Gastroesophageal sphincter (tissue), 4 donors: ENCODE measurements at regions not wholly inside any gene's neighbourhood (a gene's known extent, or its start where the extent isn't known, plus 50 kb on each side); places are given as distances from the start of the nearest gene placed in this dataset.
A peak's percentile ranks its signal among the peaks of the same experiment; 100 is the strongest.

Source experiments
- ATAC-seq: fragments of 150-250 bp; one replicate; pipeline ENCODE4 v1.9.1; 2016; ENCODE audit warnings: mild to moderate bottlenecking, moderate library complexity
- H3K27ac ChIP-seq, 4 donors: fragments of 200-600 bp; sonication (generic) in 3 of 4; 1 replicate in 3 of 4; 2 replicates in 1 of 4; pipeline ENCODE4 v1.5.1; 2016 to 2019
- H3K27me3 ChIP-seq: fragments of 200-600 bp; sonication (generic); one replicate; pipeline ENCODE4 v1.5.1; 2019
- H3K36me3 ChIP-seq, 2 donors: fragments of 200-600 bp; sonication (generic); one replicate each; pipeline ENCODE4 v1.5.1; 2019; ENCODE audit warnings: control low read depth in 1 of 2
- H3K4me1 ChIP-seq, 3 donors: fragments of 200-600 bp; sonication (generic); 1 replicate in 2 of 3; 2 replicates in 1 of 3; pipeline ENCODE4 v1.5.1; 2016 to 2019; ENCODE audit warnings: control low read depth in 2 of 3
- H3K4me3 ChIP-seq, 2 donors: fragments of 200-600 bp; sonication (generic); one replicate each; pipeline ENCODE4 v1.5.1; 2019; ENCODE audit warnings: mild to moderate bottlenecking in 1 of 2, moderate library complexity in 1 of 2
- H3K9me3 ChIP-seq, 3 donors: fragments of 200-600 bp; sonication (generic); one replicate each; pipeline ENCODE4 v1.5.1; 2017 to 2019; ENCODE audit warnings: control low read depth in 2 of 3
- CTCF ChIP-seq, 4 experiments: fragments of 200-600 bp in 2 of 4; fragments of 450-650 bp in 2 of 4; sonication (generic) in 1 of 4; IDR thresholded peaks; one replicate each; pipeline ENCODE4 v1.5.1; 2017 to 2019; ENCODE audit warnings: antibody characterized with exemption in 4 of 4, mild to moderate bottlenecking in 2 of 4, moderate library complexity in 2 of 4
- EP300 ChIP-seq: sonication (generic); formaldehyde crosslinking; IDR thresholded peaks from one replicate; pipeline ENCODE4 v1.6.1; 2017; ENCODE audit warnings: antibody characterized with exemption, mild to moderate bottlenecking
- POLR2A ChIP-seq, 2 donors: fragments of 450-650 bp; IDR thresholded peaks; one replicate each; pipeline ENCODE4 v1.6.1; 2017; ENCODE audit warnings: antibody characterized with exemption in 2 of 2, mild to moderate bottlenecking in 2 of 2, moderate library complexity in 1 of 2
- POLR2AphosphoS5 ChIP-seq: sonication (generic); formaldehyde crosslinking; IDR thresholded peaks from one replicate; pipeline ENCODE4 v1.6.1; 2017; ENCODE audit warnings: antibody characterized with exemption
- WGBS, 2 donors: methylation state at CpG; one replicate each; pipeline ENCODE4 v1.1.5; 2018; ENCODE audit warnings: low coverage in 1 of 2; 5-methylcytosine and 5-hydroxymethylcytosine counted together

GRCh38 chrX:115896362-115896761 is 274.2 kb upstream of the AGTR2 start:
- no peak for ATAC-seq
- H3K36me3 ChIP-seq = no peaks in the 10 kb centered on the region
- H3K27me3 ChIP-seq = no peaks in the 10 kb centered on the region
- H3K4me3 ChIP-seq = no peak overlapping the region
- no CpG with 5 or more reads among the region's 5 CpGs for WGBS, 2 donors
- H3K9me3 ChIP-seq = peaks cover 0 to 67% (median 0%) of the 10 kb centered on the region in 3 donors
- H3K27ac ChIP-seq = no peak overlapping the region
- H3K4me1 ChIP-seq = peaks cover 0 to 8% (median 0%) of the 10 kb centered on the region in 3 donors
- no peak for TF ChIP-seq CTCF (IDR thresholded peaks at IDR 0.05)
- TF ChIP-seq EP300 = no peak
- no peak for TF ChIP-seq POLR2AphosphoS5
- no peak for TF ChIP-seq POLR2A (IDR thresholded peaks at IDR 0.05)

- TF ChIP-seq EP300 = no peak
- TF ChIP-seq POLR2AphosphoS5 = no peak
- no peak for TF ChIP-seq CTCF (IDR thresholded peaks at IDR 0.05)
- TF ChIP-seq POLR2A (IDR thresholded peaks at IDR 0.05) = no peak
- H3K9me3 ChIP-seq = peaks cover 0 to 53% (median 0%) of the 10 kb centered on the region in 3 donors
- H3K4me3 ChIP-seq = no peak overlapping the region
- no peak overlapping the region for H3K27ac ChIP-seq
- no peaks in the 10 kb centered on the region for H3K27me3 ChIP-seq
- ATAC-seq = no peak
- no peaks in the 10 kb centered on the region for H3K36me3 ChIP-seq
- WGBS, 2 donors = no CpG with 5 or more reads among the region's 8 CpGs
- H3K4me1 ChIP-seq = peaks cover 0 to 4% (median 0%) of the 10 kb centered on the region in 3 donors
Observed at GRCh38 chrX:115897956-115898355, 272.6 kb upstream of the AGTR2 start.

GRCh38 chrX:115898382-115899001 is 272.1 kb upstream of the AGTR2 start:
- Histone ChIP-seq H3K27me3 (no peaks in the 10 kb centered on the region), H3K27ac (no peak overlapping the region), H3K9me3 (peaks cover 0 to 47% (median 0%) of the 10 kb centered on the region in 3 donors), H3K4me1 (no peaks in the 10 kb centered on the region), H3K36me3 (no peaks in the 10 kb centered on the region), H3K4me3 (no peak overlapping the region)
- peak; percentile 68 for ATAC-seq
- no CpG with 5 or more reads among the region's 8 CpGs for WGBS, 2 donors
- no peak for TF ChIP-seq POLR2A (IDR thresholded peaks at IDR 0.05)
- TF ChIP-seq CTCF (IDR thresholded peaks at IDR 0.05) = peak in 1 of 4 experiments; percentile 50

- TF ChIP-seq CTCF (IDR thresholded peaks at IDR 0.05) = no peak
- TF ChIP-seq POLR2AphosphoS5 = no peak
- TF ChIP-seq EP300 = no peak
- TF ChIP-seq POLR2A (IDR thresholded peaks at IDR 0.05) = no peak
- Histone ChIP-seq H3K9me3 (peaks cover 0 to 30% (median 0%) of the 10 kb centered on the region in 3 donors), H3K4me3 (no peak overlapping the region), H3K27ac (no peak overlapping the region), H3K36me3 (no peaks in the 10 kb centered on the region), H3K4me1 (no peaks in the 10 kb centered on the region), H3K27me3 (no peaks in the 10 kb centered on the region)
- ATAC-seq = no peak
- WGBS, 2 donors = no CpG with 5 or more reads among the region's 4 CpGs
Observed at GRCh38 chrX:115900425-115900824, 270.1 kb upstream of the AGTR2 start.

GRCh38 chrX:115901241-115901640 is 269.3 kb upstream of the AGTR2 start:
- Histone ChIP-seq H3K36me3 (no peaks in the 10 kb centered on the region), H3K4me1 (no peaks in the 10 kb centered on the region), H3K27ac (no peak overlapping the region), H3K4me3 (no peak overlapping the region), H3K9me3 (peaks cover 0 to 22% (median 0%) of the 10 kb centered on the region in 3 donors), H3K27me3 (no peaks in the 10 kb centered on the region)
- ATAC-seq = no peak
- TF ChIP-seq CTCF (IDR thresholded peaks at IDR 0.05) (no peak), POLR2AphosphoS5 (no peak), POLR2A (IDR thresholded peaks at IDR 0.05) (no peak), EP300 (no peak)
- no CpG with 5 or more reads among the region's 3 CpGs for WGBS, 2 donors
